GM18907 (cell line): ENCODE measurements at regions not wholly inside any gene's neighbourhood (a gene's known extent, or its start where the extent isn't known, plus 50 kb on each side); places are given as distances from the start of the nearest gene placed in this dataset.
"Not testable (repeated sequence)": the region's sequence is repeated elsewhere in the genome, so short reads cannot be mapped to it uniquely, and the experiment has no call there.

Experiments used
- ATAC-seq: cut with Tn5 transposase; IDR thresholded peaks from one replicate; pipeline ENCODE4 v1.9.1; 2021; ENCODE audit warnings: mild to moderate bottlenecking, moderate library complexity; ENCODE audit not compliant: unreplicated experiment

DNA sequence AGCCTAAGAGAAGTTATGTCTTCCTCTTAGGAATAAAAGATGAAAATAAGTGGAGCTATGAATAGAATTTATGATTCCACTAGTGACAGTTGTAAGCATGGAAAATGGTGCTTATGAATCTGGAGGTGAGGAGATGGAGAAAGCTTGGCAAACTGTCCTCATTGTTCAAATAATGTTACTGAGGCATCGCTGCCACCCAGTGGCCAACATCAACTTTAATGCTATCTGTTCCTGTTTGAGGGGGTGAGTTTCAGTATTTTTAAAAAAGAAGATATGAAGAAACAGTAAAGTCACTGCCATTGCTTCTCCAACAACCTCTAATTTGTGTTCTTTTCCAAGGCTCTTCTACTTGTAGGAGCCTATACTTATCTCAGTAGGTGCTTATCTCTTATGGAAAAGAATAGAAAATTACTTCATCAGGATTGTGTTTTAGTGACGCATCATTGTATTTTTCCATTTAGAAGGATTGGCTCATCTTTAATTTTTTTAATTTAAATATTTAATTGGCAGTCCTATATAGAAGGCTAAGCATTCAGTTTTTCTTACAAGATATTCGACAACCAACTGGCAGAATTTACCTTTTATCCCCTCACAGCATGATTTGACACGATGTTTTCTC lies 260.4 kb upstream of the P2RY1 start:
- peak; percentile 83 for ATAC-seq

DNA sequence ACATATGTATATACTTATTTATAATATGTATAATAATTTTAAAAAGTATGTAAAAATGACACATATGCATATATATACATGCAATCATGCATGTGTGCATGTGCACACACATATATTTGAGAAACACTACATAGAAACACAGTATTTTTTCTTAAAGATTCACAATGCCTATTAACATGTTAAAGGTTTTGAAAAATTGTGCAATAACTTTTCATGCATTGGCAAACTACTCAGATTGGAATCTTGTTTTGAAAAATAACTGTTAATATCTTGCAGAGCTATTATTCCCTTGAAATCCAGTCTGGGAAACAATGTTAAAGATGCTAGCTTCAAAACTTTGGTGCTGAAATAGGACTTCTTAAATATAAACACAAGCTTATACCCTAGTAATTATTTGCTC lies 256.2 kb upstream of the P2RY1 start:
- no peak for ATAC-seq

DNA sequence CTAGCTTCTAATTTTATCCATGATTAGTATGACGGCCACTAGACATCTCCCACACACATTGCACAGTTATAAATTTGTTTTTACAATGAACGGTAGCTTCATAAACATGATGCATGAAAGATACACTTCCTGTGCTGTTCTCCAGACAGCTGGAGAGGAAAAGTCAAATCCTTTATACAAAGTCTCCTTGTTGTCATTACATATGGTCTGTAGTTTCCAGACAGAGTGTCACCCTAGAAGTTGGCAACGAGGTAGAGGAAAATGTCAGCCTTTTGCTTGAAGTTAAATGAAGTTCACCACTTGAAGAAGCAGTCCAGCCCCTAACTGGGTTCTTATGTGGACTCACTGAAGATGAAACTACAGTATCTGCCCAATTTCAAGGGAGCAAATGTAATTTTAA lies 253.0 kb upstream of the P2RY1 start:
- ATAC-seq, result no peak

DNA sequence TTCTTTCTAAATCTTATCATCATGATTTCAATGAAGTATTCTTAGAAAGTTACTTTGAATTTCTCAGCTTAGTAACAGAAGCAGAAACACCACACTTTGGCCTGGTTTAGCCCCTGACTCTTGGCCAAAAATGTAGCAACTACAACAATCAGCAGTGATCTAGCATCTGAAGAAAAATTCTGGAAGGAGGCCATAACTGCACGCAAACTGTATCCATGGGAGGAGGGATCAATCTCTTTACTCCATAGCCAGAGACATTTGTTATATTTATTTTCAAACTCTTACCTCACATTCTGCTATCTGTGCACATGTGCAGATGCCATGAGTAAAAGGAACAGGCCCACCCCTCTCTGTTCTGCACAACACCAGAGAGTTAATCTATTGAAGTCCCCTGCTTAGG lies 251.0 kb upstream of the P2RY1 start:
- ATAC-seq, result no peak

DNA sequence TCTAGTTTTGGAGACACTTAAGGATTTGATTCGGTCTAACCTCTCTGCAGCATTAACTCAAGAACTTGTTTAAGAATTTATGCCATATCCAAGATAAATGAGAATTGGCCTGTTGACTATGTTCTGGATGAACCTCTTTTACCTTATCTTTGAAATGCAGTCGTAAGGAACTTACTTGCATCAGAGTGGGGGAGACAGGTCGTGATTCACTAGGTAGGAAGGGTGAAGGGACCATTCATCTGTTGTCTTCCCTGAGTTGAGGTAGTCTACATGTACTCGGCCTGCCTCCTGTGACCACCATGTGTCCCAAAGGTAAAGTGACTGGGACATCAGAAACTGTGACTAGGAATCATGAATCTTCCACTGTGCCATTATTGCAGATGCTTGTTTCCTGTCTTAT lies 248.0 kb upstream of the P2RY1 start:
- no peak for ATAC-seq

DNA sequence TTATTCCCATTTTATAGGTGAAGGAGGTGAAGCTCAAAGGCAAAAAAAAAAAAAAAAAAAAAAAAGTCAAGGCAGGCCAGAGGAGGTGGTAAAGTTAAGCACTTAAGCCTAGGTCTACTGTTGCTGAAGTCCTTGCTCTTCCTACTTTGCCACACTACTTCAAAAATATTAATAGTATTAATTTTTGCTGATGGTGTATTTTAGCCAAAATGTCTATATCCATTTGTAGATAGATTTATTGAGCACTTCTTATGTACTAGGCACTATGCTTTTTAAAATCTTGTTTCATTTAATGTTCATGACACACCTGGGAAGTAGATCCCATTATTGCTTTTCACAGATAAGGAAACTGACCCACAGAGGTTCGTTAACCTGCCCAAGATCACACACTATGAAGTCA lies 247.1 kb upstream of the P2RY1 start:
- ATAC-seq, result no peak

DNA sequence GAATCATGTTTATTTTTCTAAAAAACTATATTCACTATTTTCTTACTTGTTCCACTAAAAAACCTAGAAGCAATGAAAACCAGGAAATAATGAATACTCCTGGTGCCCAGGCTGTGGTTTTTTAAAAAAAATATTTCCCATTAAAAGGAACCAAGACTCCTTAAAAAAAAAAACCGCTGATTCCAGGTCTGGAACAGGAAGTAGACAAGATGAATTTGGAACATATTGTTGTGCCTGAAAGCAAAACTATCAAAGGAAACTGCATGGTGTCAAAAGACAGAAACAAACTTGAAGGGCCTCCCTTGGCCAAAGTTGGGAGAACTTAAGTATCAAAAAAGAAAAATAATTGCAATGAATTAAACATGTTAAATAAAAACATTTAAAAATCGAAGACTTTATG lies 245.3 kb upstream of the P2RY1 start:
- no peak for ATAC-seq

DNA sequence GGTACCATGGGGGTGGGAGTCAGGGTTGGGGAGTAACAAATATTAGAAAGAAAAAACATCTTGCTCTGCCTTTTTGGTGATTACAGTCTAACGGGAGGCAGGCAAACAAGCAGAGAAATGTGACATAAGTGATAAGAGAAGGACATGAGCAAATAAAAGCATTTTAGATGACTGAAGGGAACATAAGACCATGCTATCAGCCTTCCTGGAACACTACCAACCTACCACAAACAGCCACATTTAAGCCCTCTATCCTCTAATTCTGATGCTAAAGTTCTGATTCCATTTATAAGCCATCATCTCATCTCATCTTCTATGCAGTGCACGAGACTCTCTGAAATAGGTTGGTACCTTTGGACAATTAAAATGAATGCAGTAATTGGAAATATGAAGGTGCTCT lies 243.4 kb upstream of the P2RY1 start:
- no peak for ATAC-seq

DNA sequence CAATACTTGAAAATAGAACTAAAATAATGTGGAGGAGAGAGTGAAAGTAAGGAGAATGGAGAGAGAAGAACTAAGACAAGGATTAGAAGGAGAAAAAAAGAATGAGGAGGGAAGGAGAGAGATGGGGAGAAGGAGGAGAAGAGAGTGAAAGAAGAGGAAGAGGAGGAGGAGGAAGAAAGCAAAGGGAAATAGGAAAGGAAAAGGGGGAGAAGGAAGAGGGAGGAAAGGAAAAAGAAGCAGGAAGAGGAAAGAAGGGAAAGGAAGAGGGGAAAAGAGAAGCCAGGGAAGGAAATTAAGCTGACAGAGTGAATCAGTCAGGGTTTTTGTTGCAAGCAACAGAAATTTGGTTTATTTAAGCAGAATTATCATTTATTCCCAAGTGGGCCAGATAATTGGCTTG lies 241.7 kb upstream of the P2RY1 start:
- no peak for ATAC-seq

DNA sequence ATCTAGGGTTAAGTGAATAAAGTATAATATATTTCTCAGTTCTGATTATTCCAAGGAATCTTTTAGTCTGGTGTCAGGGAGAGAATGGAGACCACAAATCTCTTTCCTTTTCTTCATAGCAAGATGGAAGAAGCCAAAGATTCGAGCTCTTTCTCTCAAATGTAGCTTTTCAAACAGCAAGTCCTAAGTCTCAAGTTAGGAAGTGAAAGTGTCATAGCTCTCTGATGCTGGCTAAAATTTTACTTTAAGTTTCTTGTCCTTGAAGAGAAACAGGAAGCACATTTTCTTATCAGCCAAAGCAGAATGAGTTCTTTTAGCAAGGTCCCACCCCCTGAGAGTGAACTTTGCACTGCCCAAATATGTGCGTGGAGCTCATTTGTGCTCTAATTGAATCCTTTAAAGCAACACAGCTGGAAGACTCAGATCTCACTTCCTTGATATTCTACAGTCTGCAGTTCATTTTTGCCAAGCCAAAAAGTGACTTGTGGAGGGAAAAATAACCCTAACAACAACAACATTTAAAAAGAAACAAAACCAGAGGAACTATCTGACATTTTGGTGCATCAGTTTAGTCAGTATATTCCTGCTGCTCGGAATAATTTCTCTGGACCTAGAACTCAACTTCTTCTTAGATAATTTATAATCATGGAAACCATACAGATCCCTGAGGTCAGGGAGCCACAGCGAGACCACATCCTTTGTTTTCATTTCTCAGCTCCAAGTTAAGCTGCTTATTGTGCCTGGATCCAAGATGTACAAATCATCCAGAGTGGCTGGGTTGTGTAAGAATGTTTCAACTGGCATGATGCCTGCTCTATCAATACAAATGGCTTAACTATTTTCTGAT lies 238.7 kb upstream of the P2RY1 start:
- ATAC-seq, result peak; percentile 100

DNA sequence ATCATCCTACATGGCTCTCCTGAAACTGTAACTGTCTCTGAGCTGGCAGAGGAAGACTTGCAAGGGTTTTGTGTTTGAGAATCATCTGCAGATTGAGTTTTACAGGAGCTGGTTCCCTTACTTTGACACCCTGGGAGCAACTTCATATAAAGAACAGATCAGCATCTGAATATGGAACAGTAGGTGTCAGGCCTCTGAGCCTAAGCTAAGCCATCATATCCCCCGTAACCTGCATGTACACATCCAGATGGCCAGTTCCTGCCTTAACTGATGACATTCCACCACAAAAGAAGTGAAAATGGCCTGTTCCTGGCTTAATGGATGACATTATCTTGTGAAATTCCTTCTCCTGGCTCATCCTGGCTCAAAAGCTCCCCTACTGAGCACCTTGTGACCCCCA lies 238.1 kb upstream of the P2RY1 start:
- ATAC-seq, result not testable (repeated sequence)

DNA sequence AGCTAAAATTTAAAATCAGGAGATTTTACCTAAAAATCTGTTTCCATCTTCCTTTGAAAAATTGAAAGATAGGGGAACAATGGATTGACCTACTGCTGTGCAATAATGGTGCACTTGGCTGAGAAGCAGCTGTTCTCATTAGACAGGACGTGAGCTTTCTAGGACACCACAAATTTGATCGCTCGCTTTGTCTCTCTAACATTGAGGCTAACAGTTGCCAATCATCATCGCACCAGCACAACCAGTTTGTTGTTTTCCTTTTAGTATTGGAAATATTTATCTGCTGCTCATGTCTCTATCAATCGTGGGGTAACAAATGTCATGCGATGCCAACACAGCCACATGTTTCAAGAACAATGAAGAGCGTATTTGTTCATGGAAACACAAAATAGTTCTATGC lies 228.8 kb upstream of the P2RY1 start:
- ATAC-seq, result no peak

DNA sequence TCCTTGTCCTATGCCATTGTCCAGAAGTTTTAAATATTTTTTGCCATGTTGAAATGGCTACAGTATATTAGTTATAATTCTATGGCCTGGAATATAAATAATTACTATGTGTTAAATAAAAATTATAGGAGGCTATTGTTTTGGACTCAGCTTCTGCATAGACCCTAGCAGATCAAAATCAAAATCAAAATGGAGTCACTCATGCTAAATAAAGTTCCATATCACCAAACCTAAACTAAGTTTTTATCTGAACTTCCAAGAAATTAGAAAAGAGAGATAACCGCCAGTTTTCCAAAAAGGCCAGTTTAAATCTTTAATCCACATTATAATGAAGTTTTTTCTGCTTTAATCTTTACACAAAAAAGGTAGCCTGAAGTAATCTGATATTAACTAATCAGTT lies 227.8 kb upstream of the P2RY1 start:
- ATAC-seq, result no peak

DNA sequence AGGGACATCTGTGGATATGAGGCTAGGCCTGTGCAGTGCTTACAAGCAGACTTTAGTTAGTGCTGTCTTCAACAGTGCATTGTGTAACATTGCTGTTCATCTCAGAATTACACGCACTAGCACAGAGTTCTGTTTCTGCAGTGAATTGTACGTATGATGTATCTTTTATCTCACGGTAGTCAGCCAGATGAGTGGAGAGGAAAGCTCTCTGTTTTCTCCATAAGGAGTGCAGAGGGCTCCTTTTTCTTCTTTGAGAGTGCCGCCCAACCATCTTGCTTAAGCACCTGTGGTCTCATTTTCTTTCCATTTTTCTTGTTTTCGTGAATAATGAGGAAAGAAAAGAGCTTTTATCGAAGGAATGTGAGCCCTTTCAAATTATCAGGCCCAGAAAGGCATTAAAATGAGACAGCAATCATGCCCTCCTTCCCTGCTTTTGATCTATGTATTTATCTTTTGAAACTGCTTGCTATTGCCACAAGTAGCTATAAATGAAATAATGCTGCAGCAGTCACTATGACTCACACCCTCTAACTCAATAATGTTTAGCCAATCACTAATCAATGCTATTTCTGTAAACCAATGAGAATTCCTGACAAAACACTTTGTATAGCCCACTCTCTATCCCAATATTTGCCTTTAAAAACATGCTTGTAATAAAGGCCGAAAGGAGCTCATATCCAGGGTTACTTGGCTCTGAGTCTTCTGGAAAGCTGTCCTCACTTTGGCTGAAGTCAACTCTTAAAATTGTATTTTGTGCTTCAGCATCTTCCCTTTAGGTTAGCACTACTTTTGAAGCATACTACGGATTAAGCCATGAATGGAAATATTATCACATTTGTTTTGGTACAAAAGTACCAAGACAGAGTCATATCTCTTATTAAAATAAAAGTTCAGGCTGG lies 226.0 kb upstream of the P2RY1 start:
- ATAC-seq, result no peak

DNA sequence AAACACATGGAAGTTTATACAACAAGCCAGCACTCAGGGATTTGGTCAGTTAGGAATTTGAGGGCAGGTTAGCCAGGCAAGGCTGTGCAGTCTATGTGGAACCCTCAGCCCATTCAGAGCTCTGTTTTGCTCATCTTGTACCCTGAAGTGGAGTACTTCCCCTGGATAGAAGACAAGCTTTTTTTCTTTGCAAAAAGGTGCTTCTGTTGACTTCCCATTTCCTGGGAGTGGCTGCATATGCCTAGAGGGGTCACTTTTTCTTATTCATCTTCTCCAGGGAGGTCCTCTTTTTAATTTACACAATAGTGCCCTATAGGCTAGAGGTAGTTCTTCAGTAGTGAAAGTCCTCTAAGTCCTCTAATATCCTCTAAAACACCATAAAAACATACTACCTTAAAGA lies 225.0 kb upstream of the P2RY1 start:
- no peak for ATAC-seq

DNA sequence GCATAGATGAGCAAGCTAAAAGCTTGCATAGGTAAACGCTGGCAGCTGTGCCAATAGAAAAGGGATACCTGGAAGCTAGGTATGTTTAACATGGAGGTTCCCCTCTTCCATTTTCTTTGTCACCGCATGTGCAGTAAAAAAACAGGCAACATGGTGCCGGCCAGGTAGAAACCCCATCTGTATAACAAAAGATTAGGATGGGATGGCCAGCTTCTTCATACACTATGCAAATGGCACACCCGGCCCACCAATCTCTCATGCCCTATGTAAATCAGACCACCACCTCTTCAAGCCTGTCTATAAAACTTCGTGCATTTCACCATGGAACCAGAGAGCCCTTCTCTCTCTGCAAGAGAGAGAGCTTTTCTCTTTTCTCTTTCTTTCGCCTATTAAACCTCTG lies 224.3 kb upstream of the P2RY1 start:
- no peak for ATAC-seq

DNA sequence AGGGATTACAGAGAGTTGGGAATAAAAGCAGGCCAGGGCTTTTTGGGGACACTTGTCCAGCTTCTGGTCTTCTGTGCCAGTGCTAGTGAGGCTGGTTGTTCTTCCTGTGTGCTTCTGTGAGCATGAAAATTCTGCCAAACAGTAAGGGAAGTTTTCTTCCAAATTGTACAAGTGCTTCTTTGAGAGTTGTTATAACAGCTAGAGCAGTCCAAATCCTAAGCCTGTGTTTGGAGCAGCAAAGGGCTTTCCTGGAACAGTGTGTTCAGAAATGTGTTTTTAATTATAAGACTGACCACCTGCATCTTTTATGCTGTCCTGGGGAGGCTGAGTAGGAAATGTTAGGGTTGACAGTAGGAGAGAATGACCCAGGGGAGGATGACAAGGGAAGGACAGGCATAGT lies 223.0 kb upstream of the P2RY1 start:
- no peak for ATAC-seq

DNA sequence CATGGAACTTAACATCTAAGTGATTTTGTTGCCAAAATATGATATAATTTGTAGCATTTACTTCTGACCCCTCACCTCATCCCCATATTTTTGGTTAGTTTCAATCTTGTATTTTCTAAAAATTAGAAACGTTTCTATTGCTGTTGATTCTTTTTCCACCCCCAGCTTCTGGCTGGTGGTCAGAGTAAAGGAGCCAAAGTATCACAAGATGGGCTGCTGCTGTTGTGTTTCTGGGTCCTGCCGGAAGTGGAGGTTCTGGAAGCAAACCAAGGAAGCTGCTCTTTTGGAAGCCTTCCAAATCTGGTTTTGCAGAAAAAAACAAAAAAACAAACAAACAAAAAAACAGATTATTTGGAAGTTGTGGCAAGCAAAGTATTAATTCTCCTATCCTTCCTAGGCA lies 221.1 kb upstream of the P2RY1 start:
- ATAC-seq, result no peak

DNA sequence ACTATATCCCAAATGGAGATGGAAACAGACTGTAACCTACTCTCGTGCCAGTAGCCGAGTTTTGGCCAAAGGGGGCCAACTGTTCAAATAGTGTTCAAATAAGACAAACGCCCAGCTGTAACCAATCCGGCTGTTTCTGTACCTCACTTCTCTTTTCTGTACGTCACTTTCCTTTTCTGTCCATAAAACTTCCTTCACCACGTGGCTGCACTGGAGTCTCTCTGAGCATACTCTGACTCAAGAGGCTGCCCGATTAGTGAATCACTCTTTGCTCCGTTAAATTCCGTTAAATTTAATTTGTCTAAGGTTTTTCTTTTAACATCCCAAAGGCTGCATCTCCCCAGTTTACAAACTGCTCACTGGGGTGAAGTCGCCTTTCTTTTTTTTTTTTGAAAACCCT lies 219.2 kb upstream of the P2RY1 start:
- no peak for ATAC-seq

DNA sequence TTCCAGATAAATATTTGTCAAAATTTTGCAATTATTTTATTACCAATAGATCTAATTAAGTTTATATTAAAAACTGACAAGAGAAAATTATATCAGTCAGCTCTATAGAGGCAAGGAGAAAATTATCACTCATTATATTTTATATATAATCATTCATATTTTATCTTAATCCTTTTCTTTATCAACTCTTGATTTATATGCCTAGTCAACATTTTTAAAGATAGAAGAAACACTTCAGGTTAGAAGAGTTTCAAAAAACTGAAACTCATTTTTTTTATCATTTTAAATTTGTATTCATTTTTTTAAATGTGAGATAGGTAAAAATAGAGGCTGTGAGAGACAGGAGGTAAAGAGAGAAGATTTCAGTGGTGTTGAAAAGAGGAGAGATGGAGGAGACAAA lies 217.3 kb upstream of the P2RY1 start:
- no peak for ATAC-seq

DNA sequence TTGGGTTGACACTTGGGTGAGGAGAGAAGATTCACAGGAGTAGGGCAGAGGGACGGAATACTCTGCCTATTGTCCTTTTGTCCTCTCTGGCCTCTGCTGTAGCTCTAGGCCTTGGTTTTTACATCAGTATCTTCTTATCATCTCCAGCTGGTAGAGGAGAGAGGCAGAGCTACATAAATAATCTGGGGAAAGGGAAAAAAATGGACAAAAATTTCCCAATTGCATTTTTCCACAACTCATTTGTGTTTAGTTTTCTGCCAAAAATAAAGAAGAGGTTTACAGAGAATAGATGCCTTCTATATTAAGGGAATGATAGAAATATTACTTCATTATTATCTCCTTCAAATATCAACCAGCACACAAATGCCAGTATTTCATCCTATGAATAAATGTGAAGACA lies 216.4 kb upstream of the P2RY1 start:
- no peak for ATAC-seq

DNA sequence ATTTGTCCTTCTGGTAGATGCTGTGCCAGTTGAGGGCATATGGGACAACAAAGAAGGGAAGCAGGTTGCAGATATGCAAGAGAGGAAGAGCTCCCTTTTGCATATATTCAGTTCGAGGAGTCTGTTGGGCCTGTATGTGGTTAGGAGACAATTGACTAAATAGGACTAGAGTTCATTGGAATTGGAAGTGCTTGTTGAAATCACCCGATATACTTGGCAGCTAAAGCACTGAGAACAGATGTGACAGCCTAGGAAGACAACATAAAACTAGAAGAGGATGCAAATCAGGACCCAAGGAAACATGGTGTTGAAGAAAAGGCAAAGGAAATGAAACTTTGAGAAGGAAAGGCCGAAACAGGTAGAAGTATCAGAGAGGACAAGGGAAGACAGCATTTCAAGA lies 215.2 kb upstream of the P2RY1 start:
- no peak for ATAC-seq
